OCI-LY1 (cell line): ENCODE measurements at regions not wholly inside any gene's neighbourhood (a gene's known extent, or its start where the extent isn't known, plus 50 kb on each side); places are given as distances from the start of the nearest gene placed in this dataset.

Experiments
- H2AFZ ChIP-seq: fragments of 200-600 bp; sonication (generic), shearing (Covaris generic); 2 replicates; pipeline ENCODE4 v1.6.0; 2014; ENCODE audit warnings: antibody characterized with exemption, mild to moderate bottlenecking, low read length
- H3F3A ChIP-seq: fragments of 200-600 bp; sonication (generic), shearing (Covaris generic); 2 replicates; pipeline ENCODE4 v1.6.0; 2014; ENCODE audit warnings: mild to moderate bottlenecking, antibody characterized with exemption, low read length, moderate library complexity; ENCODE audit not compliant: insufficient read depth
- H3K27ac ChIP-seq: fragments of 200-600 bp; sonication (generic); 2 replicates; pipeline ENCODE4 v1.5.1; 2014; ENCODE audit warnings: low read length, mixed run types, mild to moderate bottlenecking, low read depth; ENCODE audit not compliant: poor library complexity, severe bottlenecking
- H3K27me3 ChIP-seq: fragments of 200-600 bp; sonication (generic); 2 replicates; pipeline ENCODE4 v1.6.0; 2014; ENCODE audit warnings: antibody characterized with exemption, mild to moderate bottlenecking, low read length, moderate library complexity; ENCODE audit not compliant: insufficient read depth
- H3K36me3 ChIP-seq: fragments of 200-600 bp; sonication (generic); 2 replicates; pipeline ENCODE4 v1.6.1; 2014; ENCODE audit warnings: mild to moderate bottlenecking, antibody characterized with exemption, low read length, moderate library complexity, mixed read lengths; ENCODE audit not compliant: insufficient read depth
- H3K4me1 ChIP-seq: fragments of 200-600 bp; sonication (generic); 2 replicates; pipeline ENCODE4 v1.5.1; 2014; ENCODE audit warnings: mild to moderate bottlenecking, low read length, moderate library complexity; ENCODE audit not compliant: insufficient read depth, severe bottlenecking
- H3K4me2 ChIP-seq: fragments of 200-600 bp; sonication (generic), shearing (Covaris generic); 2 replicates; pipeline ENCODE4 v1.6.1; 2014; ENCODE audit warnings: low read length
- H3K4me3 ChIP-seq: fragments of 200-600 bp; sonication (generic); 2 replicates; pipeline ENCODE4 v1.5.1; 2014; ENCODE audit warnings: low read length, low read depth, mild to moderate bottlenecking, mixed read lengths; ENCODE audit not compliant: poor library complexity, severe bottlenecking
- H3K79me2 ChIP-seq: fragments of 200-600 bp; shearing (Covaris generic); 2 replicates; pipeline ENCODE4 v1.6.1; 2016; ENCODE audit warnings: mixed run types, low read length, mixed read lengths; ENCODE audit not compliant: insufficient read depth
- H3K9ac ChIP-seq: fragments of 200-600 bp; sonication (generic), shearing (Covaris generic); 2 replicates; pipeline ENCODE4 v1.6.1; 2014; ENCODE audit warnings: mild to moderate bottlenecking, low read length, mixed read lengths
- H3K9me2 ChIP-seq: fragments of 200-600 bp; sonication (generic), shearing (Covaris generic); 2 replicates; pipeline ENCODE4 v1.6.1; 2014; ENCODE audit warnings: low read depth, mild to moderate bottlenecking, low read length, mixed read lengths
- H3K9me3 ChIP-seq: fragments of 200-600 bp; shearing (Covaris generic); 2 replicates; pipeline ENCODE4 v1.6.1; 2014; ENCODE audit warnings: low read length, mixed read lengths
- H4K20me1 ChIP-seq: fragments of 200-600 bp; sonication (generic), shearing (Covaris generic); 2 replicates; pipeline ENCODE4 v1.6.0; 2016; ENCODE audit warnings: mild to moderate bottlenecking, low read length; ENCODE audit not compliant: insufficient read depth
- CTCF ChIP-seq: fragments of 200-600 bp; sonication (generic), shearing (Covaris generic); IDR thresholded peaks from 2 replicates; pipeline ENCODE4 v1.5.1; 2017; ENCODE audit warnings: mild to moderate bottlenecking, antibody characterized with exemption, low read length, moderate library complexity, mixed read lengths
- EZH2 ChIP-seq: fragments of 200-600 bp; sonication (generic), shearing (Covaris generic); IDR thresholded peaks from 2 replicates; pipeline ENCODE4 v1.8.0; 2017; ENCODE audit warnings: borderline replicate concordance, mixed run types, mild to moderate bottlenecking, antibody characterized with exemption, low read length, moderate library complexity, mixed read lengths

- no peak overlapping the region for H3K9ac ChIP-seq
- H3K9me2 ChIP-seq: no peaks in the 10 kb centered on the region
- H3F3A ChIP-seq: no peaks in the 10 kb centered on the region
- H3K36me3 ChIP-seq: no peaks in the 10 kb centered on the region
- H3K4me1 ChIP-seq: no peaks in the 10 kb centered on the region
- no peak overlapping the region for H2AFZ ChIP-seq
- H3K9me3 ChIP-seq: no peaks in the 10 kb centered on the region
- H3K27ac ChIP-seq: no peak overlapping the region
- H3K4me2 ChIP-seq: no peak overlapping the region
- H3K27me3 ChIP-seq: no peaks in the 10 kb centered on the region
- H4K20me1 ChIP-seq: no peaks in the 10 kb centered on the region
- no peak overlapping the region for H3K4me3 ChIP-seq
- no peaks in the 10 kb centered on the region for H3K79me2 ChIP-seq
- TF ChIP-seq CTCF: no peak
Observed at GRCh38 chr22:48743601-48744282, 1083.9 kb downstream of the BRD1 start.

- Histone ChIP-seq H2AFZ (no peak overlapping the region), H3K36me3 (no peaks in the 10 kb centered on the region), H3F3A (no peaks in the 10 kb centered on the region), H3K4me1 (no peaks in the 10 kb centered on the region), H3K4me2 (no peak overlapping the region), H3K27ac (no peak overlapping the region), H3K27me3 (no peaks in the 10 kb centered on the region), H3K9me2 (no peaks in the 10 kb centered on the region), H3K9ac (no peak overlapping the region), H3K4me3 (no peak overlapping the region), H4K20me1 (no peaks in the 10 kb centered on the region), H3K9me3 (no peaks in the 10 kb centered on the region), H3K79me2 (no peaks in the 10 kb centered on the region)
- TF ChIP-seq EZH2 (no peak), CTCF (no peak)
Observed at GRCh38 chr22:48742556-48743343, 1084.9 kb downstream of the BRD1 start.

GRCh38 chr22:48742191-48742555, 1085.5 kb downstream of the BRD1 start:
- no peak overlapping the region for H3K4me2 ChIP-seq
- no peaks in the 10 kb centered on the region for H3K27me3 ChIP-seq
- TF ChIP-seq CTCF (no peak), EZH2 (no peak)

More at GRCh38 chr22:48742191-48742555, 1085.5 kb downstream of the BRD1 start:
- no peaks in the 10 kb centered on the region for H3K79me2 ChIP-seq
- H3K27ac ChIP-seq: no peak overlapping the region
- H3K9ac ChIP-seq: no peak overlapping the region
- no peaks in the 10 kb centered on the region for H3K36me3 ChIP-seq
- no peaks in the 10 kb centered on the region for H3K9me2 ChIP-seq
- H4K20me1 ChIP-seq: no peaks in the 10 kb centered on the region
- no peaks in the 10 kb centered on the region for H3K9me3 ChIP-seq
- H3K4me3 ChIP-seq: no peak overlapping the region
- H3K4me1 ChIP-seq: no peaks in the 10 kb centered on the region
- H3F3A ChIP-seq: no peaks in the 10 kb centered on the region
- H2AFZ ChIP-seq: no peak overlapping the region
